GM10266 (cell line): ENCODE measurements at regions not wholly inside any gene's neighbourhood (a gene's known extent, or its start where the extent isn't known, plus 50 kb on each side); places are given as distances from the start of the nearest gene placed in this dataset.

ENCODE experiments used
- DNase-seq: peaks from one replicate; pipeline ENCODE4 v3.0.0; 2012; ENCODE audit errors: extremely low spot score
- TF ChIP-seq, protein P1 (sequence below): IDR thresholded peaks from 2 replicates; pipeline ENCODE4 v1.5.1; 2012; ENCODE audit warnings: mild to moderate bottlenecking, low read depth; ENCODE audit not compliant: control insufficient read depth, insufficient read depth; ENCODE audit errors: missing control alignments

DNA sequence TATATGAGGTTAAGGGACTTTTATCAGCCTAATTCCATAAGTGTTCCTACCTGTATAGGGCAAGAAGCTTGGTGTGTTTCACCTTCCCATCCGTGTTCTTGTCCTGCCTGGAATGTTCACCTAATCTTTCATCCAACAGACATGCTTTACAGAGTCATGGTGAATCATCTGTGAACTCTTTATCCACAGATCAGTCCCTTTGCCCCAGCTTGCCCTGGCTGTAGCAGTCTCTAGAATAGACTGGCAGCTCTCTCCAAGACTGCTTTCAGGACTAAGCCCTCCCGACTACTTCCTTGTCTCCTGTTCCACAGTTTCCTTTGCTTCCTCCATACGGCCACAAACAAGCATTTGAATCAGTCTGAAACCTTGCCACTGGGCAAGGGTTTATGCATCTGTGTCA, 177.9 kb upstream of the IL15 start:
- TF ChIP-seq, protein P1, sequence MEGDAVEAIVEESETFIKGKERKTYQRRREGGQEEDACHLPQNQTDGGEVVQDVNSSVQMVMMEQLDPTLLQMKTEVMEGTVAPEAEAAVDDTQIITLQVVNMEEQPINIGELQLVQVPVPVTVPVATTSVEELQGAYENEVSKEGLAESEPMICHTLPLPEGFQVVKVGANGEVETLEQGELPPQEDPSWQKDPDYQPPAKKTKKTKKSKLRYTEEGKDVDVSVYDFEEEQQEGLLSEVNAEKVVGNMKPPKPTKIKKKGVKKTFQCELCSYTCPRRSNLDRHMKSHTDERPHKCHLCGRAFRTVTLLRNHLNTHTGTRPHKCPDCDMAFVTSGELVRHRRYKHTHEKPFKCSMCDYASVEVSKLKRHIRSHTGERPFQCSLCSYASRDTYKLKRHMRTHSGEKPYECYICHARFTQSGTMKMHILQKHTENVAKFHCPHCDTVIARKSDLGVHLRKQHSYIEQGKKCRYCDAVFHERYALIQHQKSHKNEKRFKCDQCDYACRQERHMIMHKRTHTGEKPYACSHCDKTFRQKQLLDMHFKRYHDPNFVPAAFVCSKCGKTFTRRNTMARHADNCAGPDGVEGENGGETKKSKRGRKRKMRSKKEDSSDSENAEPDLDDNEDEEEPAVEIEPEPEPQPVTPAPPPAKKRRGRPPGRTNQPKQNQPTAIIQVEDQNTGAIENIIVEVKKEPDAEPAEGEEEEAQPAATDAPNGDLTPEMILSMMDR: no peak
- no peak for DNase-seq

DNA sequence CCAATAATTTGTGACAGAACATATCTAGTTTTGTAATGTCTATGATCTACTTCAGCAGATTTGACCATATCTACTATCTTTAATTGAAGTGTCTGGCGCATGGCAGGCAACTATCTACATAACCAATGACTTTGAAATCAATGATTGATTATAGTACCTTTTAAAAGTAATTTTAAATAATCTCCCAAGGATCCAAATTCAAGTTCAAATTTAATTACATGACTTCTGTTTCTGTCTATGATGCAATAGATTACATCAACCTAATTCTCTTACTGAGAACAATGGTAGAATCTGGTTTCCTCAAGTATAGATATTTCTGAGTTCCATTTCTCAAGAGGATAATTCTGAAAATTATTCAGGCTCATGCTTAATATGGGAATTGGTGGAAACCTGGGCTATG, 177.4 kb upstream of the IL15 start:
- DNase-seq: no peak
- TF ChIP-seq, protein P1: no peak

DNA sequence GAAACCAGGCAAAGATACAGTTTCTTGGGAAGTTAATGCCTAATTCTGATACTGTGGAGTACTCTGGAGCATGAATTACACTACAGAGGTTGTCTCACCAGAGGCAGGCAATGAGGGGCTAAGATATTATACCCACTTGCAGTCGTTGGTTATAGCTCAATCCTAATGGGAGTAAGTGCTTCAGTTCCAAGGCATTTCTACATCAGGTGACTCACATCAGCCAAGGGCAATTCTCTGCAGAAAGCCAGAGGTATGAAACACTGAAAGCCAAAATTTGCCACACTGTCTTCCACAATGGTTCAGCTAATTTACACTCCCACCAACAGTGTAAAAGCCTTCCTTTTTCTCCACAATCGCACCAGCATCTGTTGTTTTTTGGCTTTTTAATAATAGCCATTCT, 174.0 kb upstream of the IL15 start:
- TF ChIP-seq, protein P1: no peak
- DNase-seq: no peak

DNA sequence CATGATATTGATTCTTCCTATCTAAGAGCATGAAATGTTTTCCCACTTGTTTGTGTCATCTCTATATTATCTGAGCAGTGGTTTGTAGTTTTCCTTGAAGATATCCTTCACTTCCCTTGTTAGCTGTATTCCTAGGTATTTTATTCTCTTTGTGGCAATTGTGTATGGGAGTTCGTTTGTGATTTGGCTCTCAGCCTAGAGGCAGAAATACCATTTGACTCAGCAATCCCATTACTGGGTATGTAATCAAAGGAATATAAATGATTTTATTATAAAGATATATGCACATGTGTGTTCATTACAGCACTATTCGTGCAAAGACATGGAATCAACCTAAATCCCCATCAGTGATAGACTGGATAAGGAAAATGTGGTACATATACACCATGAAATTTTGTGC, 172.7 kb upstream of the IL15 start:
- no peak for DNase-seq
- TF ChIP-seq, protein P1: no peak

DNA sequence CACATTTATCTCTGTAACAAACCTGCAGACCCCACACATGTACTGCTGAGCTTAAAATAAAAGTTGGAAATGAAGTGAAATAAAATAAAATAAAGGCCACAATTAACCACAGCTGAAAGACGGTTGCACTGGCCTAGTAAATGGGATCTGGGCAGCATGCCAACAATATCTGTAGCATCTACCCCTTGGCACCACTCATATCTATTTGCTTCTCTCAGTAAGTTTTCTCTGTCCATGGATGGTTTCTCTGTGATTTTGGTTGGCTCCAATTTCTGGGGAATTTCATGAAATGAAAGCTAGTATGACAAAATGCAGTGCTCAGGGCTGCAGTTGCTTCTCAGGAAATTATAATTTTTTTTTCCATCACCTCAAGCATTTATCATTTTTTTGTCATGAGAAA, 172.0 kb upstream of the IL15 start:
- no peak for DNase-seq
- TF ChIP-seq, protein P1: no peak

DNA sequence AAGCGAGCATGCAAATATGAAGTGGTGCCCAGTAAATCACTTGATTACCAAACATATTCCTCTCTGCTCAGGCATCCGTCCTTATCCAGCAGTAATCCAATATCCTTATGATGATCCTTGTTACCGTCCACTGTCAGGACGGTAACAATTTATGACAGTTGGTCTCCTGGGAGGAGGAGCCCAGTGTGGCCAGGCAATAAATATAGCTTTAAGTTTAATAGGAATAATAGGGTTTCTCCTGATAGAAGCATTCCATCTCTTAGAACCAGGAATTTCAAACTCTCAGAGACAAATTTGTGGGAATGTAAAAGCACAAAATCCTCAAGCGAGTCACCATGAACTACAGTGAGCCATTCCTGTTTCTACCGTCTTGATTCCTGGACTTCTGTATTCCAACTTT, 171.2 kb upstream of the IL15 start:
- TF ChIP-seq, protein P1: no peak
- DNase-seq: no peak

DNA sequence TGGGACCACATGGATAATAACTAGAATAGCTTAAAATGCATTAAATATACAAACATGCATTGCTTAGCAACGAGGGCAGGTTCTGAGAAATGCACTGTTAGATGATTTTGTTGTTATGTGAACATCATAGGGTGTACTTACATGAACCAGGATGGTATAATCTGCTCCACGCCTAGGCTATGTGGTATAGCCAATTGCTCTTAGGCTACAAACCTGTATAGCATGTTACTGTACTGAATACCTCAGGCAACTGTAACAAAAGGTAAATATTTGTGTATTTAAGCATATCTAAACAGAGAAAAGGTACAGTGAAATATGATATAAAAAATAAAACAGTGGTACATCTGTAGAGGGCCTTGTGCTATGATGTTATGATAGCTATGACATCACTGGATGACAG, 169.2 kb upstream of the IL15 start:
- DNase-seq: no peak
- TF ChIP-seq, protein P1: no peak
